AG04450 (cell line): ENCODE measurements at regions not wholly inside any gene's neighbourhood (a gene's known extent, or its start where the extent isn't known, plus 50 kb on each side); places are given as distances from the start of the nearest gene placed in this dataset.
"Not testable (repeated sequence)": the region's sequence is repeated elsewhere in the genome, so short reads cannot be mapped to it uniquely, and the experiment has no call there.

Experiments used
- CTCF ChIA-PET: fragments of 300-600, 350-600 bp; formaldehyde crosslinking; extraction: SDS; loops from one replicate; lab custom pipeline; 2022; ENCODE audit warnings: antibody characterized with exemption, inconsistent platforms; lab: Charles Lee
- POLR2A ChIA-PET: fragments of 350-600 bp; formaldehyde crosslinking; extraction: SDS; loops from one replicate; lab custom pipeline; 2021; ENCODE audit warnings: antibody characterized with exemption, inconsistent platforms; lab: Yijun Ruan, JAX
- DNase-seq: peaks from one replicate; pipeline ENCODE4 v3.0.0-alpha.2; 2011; ENCODE audit warnings: low read depth, low spot score
- H3K27ac ChIP-seq: one replicate; pipeline ENCODE4 v1.5.1; 2012; ENCODE audit warnings: low read depth, low read length, control low read depth
- H3K27me3 ChIP-seq: one replicate; pipeline ENCODE4 v1.6.0; 2012; ENCODE audit warnings: low read length; ENCODE audit not compliant: control insufficient read depth, insufficient read depth
- H3K4me3 ChIP-seq: 2 replicates; pipeline ENCODE4 v1.5.1; 2011; ENCODE audit warnings: mild to moderate bottlenecking, low read depth, low read length, control low read depth
- H3K9me3 ChIP-seq: 2 replicates; pipeline ENCODE4 v1.5.1; 2012; ENCODE audit warnings: low read length; ENCODE audit not compliant: control insufficient read depth, insufficient read depth

DNA sequence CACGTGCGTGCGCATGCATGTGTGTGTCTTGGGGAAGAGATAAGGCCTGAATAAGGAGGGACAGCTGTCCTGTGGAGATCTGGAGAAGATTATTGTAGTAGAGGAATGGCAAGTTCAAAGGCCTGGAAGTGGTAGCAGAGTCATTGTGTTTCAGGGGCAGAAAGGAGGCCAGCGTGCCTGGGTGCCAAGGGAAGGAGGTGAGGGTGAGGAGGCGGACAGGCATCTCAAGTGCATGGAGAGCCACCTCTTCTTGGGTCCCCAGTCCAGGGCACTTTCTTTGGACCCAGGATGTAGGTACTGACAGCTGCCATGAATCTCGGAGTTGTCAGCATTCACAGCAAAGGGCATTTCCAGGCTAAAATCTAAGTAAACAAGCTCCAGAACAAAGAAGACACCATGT is 279.7 kb upstream of the PLGLB1 start:
- H3K4me3 ChIP-seq, POLR2A ChIA-PET, CTCF ChIA-PET, DNase-seq, H3K9me3 ChIP-seq, H3K27me3 ChIP-seq, H3K27ac ChIP-seq: not testable (repeated sequence)

DNA sequence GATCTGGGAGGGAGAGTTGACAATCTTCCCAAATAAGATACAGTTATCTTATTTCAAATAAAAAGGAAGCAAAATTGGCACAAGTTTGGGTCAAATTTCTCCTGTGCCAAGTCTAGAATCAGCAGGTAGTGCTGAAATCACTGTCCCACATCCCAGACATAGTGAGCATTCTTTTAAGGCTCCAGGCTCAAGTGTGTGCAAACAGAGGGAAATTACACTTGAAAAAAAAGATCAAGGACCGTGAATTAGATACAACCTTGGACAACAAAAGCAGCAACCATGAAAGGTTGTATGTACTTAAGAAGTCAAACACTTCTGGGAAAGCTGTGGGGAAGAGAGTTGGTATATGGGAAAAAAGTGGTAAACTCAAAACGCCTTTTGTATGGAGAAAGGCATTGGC is 280.2 kb upstream of the PLGLB1 start:
- DNase-seq, H3K9me3 ChIP-seq, H3K27ac ChIP-seq, H3K4me3 ChIP-seq, H3K27me3 ChIP-seq, POLR2A ChIA-PET, CTCF ChIA-PET: not testable (repeated sequence)

DNA sequence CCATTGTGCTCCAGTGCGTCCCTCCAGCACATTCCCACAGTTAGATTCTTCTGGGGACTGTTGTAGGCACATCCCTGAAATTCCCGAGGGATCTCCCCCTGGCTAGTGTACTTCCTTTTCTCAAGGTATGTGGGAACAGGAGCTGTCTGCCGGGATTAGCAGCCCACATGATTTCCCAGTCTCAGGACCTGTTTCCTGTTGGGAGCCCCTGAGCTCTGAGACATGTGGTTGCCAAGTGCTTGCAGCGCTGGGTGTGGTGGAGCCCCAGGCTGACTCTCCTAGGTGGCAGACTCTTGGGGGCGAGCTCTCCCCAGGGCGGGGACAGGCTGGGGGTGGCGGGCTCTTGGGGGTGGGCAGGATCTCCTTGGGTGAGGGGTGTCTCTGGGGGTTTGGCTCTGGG is 287.0 kb upstream of the PLGLB1 start:
- DNase-seq, H3K27me3 ChIP-seq, CTCF ChIA-PET, POLR2A ChIA-PET, H3K4me3 ChIP-seq, H3K9me3 ChIP-seq, H3K27ac ChIP-seq: not testable (repeated sequence)

DNA sequence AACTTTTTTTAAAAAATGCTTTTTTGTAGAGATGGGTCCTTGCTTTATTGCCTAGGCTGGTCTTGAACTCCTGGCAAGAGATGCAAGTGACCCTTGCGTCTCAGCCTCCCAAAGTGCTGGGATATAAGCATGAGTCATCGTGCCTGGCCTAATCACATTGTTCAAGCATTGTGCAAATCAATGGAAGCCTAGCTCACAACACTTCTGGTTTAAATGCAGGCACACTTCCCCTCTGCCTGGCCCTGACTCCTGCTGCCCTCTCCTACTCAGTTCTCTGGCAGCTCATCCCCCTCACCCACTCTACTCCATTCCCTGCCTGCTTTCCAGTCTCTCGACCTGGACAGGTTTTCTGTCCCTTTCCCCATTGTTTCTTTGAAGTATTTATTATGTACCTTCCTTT is 288.1 kb upstream of the PLGLB1 start:
- H3K4me3 ChIP-seq, POLR2A ChIA-PET, CTCF ChIA-PET, H3K27me3 ChIP-seq, H3K9me3 ChIP-seq, H3K27ac ChIP-seq, DNase-seq: not testable (repeated sequence)

DNA sequence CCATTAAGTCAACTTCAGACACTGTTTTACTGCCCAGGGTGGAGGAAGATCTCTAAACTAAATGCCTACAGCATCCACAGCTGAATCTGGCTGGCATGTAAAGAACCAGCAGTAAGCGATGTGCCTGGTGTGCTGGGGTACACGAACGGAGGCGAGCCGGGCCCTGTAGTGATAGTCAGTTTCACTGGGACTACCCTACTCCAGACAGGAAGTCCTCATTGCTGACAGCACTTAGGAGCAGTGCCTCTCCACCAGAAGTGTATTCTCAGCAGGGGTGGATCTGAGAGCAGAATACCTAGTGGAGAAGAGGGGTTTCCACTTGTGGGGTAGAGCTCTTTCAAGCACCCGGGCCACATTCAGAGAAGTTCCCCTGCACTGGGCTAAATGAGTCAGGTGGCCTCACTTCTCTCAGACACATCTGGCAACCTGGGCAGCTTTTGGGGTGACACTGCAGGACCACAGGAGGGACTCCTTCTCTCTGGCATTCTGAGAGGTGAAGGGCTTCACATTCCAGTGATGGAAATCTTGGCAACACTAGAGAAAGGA is 290.3 kb upstream of the PLGLB1 start:
- DNase-seq, CTCF ChIA-PET, H3K9me3 ChIP-seq, H3K27ac ChIP-seq, H3K4me3 ChIP-seq, POLR2A ChIA-PET, H3K27me3 ChIP-seq: not testable (repeated sequence)

DNA sequence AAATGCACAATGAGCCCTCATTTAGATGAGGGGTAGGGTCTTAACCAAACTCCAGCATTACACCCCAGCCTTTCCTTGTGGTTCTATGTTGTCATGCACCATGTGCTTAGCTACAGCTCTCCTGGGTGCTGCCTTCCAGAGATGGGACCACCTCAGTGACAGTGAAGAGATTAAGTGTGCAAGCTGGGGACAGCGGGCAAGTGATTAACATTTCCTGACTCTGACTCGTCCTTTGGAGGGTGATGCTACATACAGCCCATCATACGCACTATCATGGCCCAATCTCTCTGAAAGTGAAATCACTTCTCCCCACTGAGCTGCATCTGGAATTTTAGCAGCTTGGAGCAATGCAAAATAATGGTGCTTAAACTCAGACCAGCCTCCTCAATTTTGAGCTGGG is 293.0 kb upstream of the PLGLB1 start:
- H3K27ac ChIP-seq, POLR2A ChIA-PET, H3K27me3 ChIP-seq, DNase-seq, H3K9me3 ChIP-seq, CTCF ChIA-PET, H3K4me3 ChIP-seq: not testable (repeated sequence)

DNA sequence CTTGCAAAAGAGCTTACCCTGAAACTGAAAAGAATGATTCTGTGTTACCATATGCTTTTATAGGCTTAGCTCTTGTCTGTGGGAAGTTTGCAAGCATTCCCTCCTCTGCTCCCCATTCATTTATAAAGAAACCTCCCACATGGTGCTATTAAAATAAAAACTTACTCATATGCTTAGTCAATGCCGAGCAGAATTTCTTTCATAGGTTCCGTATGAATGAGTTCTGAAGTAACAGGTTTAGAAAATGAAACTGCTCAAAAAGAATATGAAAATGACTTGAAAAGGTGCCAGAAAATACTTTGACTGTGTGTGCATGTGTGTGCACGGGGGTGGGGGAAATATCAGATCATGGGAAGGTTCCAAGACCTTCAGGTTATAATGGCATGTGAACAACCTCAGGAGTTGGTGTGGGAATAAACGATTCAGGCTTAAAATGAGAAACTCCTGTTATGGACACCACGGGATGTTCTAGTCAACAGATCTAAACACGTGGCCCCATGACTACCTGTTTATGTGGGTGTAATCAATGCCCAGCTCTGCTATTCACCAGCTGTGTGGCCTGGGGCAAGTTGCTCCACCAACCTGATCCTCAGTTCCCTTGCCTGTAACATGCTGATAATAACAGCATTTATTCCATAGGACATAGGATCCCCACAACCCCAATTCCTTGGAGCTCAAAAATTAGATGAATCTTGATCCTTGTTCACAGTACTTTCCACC is 293.7 kb upstream of the PLGLB1 start:
- H3K9me3 ChIP-seq, POLR2A ChIA-PET, DNase-seq, H3K27ac ChIP-seq, H3K27me3 ChIP-seq, CTCF ChIA-PET, H3K4me3 ChIP-seq: not testable (repeated sequence)

DNA sequence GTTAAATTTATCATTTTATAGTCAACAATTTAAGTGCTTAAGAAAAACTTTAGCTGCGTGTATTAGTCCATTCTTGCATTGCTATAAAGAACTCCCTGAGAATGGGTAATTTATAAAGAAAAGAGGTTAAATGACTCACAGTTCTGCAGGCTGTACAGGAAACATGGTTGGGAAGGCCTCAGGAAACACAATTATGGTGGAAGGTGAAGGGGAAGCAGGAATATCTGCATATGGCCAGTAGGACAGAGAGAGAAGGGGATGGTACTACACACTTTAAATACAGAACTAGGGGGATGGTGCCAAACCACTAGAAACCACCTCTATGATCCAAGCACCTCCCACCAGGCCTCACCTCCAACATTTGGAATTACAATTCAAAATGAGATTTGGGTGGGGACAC is 295.5 kb upstream of the PLGLB1 start:
- H3K27ac ChIP-seq, CTCF ChIA-PET, H3K27me3 ChIP-seq, H3K4me3 ChIP-seq, POLR2A ChIA-PET, H3K9me3 ChIP-seq, DNase-seq: not testable (repeated sequence)

DNA sequence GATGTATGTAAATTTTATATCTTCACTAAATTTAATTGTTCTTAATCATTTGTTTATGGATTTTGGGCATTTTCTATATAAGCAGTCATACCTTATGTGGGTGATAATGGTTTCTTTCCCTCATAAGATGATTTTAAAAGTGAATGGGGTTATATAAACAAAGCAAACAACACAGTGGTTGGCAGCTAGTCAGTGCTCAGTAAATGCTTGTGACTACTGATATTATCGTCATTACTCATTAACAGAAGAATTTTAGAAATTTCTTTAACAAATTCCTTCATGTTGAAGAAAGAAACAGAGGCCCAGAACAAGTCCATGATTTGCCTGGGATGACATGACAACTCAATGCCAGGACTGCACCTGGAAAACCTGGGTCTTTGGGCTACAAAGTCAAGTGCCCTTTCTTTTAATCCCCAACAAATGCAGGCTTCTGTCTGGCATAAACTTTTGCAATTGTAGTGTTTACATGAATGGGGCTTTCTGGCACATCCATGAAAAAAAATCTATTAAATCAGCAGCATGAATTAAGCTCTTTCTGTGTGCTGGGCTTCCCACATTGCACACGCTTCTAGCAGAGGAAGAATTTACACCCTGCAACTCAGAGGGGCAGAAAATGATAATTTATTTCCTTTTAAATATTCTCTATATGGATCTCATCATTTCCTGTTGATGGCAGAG is 297.3 kb upstream of the PLGLB1 start:
- H3K4me3 ChIP-seq, H3K27ac ChIP-seq, H3K27me3 ChIP-seq, H3K9me3 ChIP-seq, POLR2A ChIA-PET, CTCF ChIA-PET: not testable (repeated sequence)
- DNase-seq: peak; percentile 32

DNA sequence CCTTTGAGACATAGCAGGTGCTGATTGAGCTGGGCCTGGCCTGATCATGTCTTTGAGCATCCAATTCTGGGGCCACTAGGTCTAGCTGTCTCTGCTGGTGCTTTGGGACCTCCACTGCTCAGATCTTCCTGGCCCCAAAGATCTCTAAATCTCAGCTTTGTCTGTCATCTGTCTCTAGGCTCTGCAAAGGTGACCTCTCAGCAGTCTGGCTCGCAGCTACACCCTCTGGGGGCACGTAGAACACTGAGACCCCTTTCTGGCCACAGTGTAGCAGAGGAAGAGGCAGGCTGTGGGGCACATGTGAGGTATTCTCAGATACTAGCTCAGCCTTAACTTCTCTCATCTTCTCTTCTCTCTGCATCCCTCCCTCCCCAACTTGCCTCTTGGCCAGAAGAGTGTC is 298.1 kb upstream of the PLGLB1 start:
- H3K27ac ChIP-seq: peak overlapping the region; percentile 21
- DNase-seq, POLR2A ChIA-PET, CTCF ChIA-PET, H3K27me3 ChIP-seq, H3K9me3 ChIP-seq, H3K4me3 ChIP-seq: not testable (repeated sequence)

DNA sequence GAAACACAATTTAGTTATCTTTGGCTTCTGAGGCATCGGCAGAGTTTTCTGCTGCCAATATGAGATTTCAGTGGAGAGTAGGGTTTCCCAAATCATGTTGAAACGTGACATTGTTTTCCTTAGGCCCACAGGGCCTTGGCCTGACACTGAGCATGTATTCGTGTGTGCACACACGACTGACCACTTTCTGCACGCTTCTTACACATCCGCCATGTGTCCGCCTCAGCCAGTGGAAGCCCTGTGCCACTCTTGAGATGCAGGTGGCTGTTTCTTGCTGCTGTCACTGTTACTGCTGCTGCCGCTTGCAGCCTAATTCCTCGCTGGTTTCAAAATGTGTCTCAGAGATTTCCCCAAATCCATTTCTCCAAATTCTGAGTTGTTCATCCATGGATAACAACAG is 299.6 kb upstream of the PLGLB1 start:
- H3K27ac ChIP-seq, DNase-seq, H3K4me3 ChIP-seq, H3K27me3 ChIP-seq, CTCF ChIA-PET, H3K9me3 ChIP-seq, POLR2A ChIA-PET: not testable (repeated sequence)

DNA sequence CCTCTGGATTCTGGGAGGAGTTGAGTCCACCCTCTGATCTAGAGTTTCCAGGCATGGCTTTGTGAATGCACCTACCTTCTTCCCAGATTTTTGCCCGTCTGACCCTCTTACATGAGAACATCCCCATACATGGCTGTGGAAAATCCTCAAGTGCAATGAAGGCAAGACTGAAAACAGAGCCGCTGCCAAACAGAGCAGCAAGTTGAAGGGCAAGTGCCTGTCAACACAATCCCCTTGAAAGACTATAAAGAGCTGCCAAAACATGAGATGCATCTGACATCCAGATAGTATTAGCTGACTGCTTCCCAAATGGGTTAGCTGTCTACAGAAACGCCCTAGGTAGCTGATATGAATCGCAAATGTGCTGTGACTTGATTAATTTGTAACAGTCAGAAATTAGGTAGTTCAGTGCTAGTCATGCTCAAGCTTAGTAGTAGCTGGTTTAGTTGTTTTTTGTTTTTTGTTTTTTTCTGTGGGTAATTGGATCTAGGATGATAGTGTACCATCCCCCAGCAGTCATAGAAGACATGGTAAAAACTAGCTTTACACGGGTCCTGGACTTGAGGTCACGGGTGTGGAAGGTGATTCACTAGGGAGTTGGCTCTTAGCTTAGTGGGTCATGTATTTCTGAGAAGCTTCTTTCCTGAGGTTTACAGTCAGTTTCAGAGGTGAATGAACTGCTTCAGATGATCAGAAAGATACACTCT is 302.8 kb upstream of the PLGLB1 start:
- H3K27me3 ChIP-seq, DNase-seq, POLR2A ChIA-PET, H3K9me3 ChIP-seq, CTCF ChIA-PET, H3K4me3 ChIP-seq: not testable (repeated sequence)
- peak overlapping the region; percentile 31 for H3K27ac ChIP-seq
